H9 (cell line): ENCODE measurements at regions not wholly inside any gene's neighbourhood (a gene's known extent, or its start where the extent isn't known, plus 50 kb on each side); places are given as distances from the start of the nearest gene placed in this dataset.

Experiments used
- DNase-seq: peaks from one replicate; pipeline ENCODE4 v3.0.0-alpha.2; 2017
- H2AFZ ChIP-seq: one replicate; pipeline ENCODE4 v1.6.1; 2013; ENCODE audit warnings: mild to moderate bottlenecking, low read length, control low read depth, moderate library complexity
- H2AK5ac ChIP-seq: 2 replicates; pipeline ENCODE4 v1.6.1; 2013; ENCODE audit warnings: low read length, control low read depth, mixed read lengths; ENCODE audit not compliant: insufficient read length
- H2BK120ac ChIP-seq: one replicate; pipeline ENCODE4 v1.6.1; 2013; ENCODE audit warnings: low read depth, mild to moderate bottlenecking, low read length, control low read depth, inconsistent platforms; ENCODE audit not compliant: poor library complexity, severe bottlenecking
- H2BK12ac ChIP-seq: 2 replicates; pipeline ENCODE4 v1.6.1; 2013; ENCODE audit warnings: low read length, control low read depth, mixed read lengths, low read depth; ENCODE audit not compliant: insufficient read length
- H2BK15ac ChIP-seq: 2 replicates; pipeline ENCODE4 v1.6.1; 2013; ENCODE audit warnings: low read depth, low read length, control low read depth
- H2BK20ac ChIP-seq: one replicate; pipeline ENCODE4 v1.6.1; 2013; ENCODE audit warnings: low read depth, mild to moderate bottlenecking, low read length, control low read depth, inconsistent platforms; ENCODE audit not compliant: poor library complexity, severe bottlenecking
- H2BK5ac ChIP-seq: 2 replicates; pipeline ENCODE4 v1.6.1; 2013; ENCODE audit warnings: low read length, control low read depth, mixed read lengths; ENCODE audit not compliant: insufficient read length
- H3K14ac ChIP-seq: 2 replicates; pipeline ENCODE4 v1.6.1; 2013; ENCODE audit warnings: low read length, control low read depth; ENCODE audit not compliant: insufficient read depth
- H3K18ac ChIP-seq: 2 replicates; pipeline ENCODE4 v1.6.1; 2013; ENCODE audit warnings: low read depth, mild to moderate bottlenecking, mixed read lengths, low read length, control low read depth; ENCODE audit not compliant: insufficient read length
- H3K23ac ChIP-seq: 2 replicates; pipeline ENCODE4 v1.6.1; 2013; ENCODE audit warnings: low read length, control low read depth, mixed read lengths, low read depth; ENCODE audit not compliant: insufficient read length
- H3K23me2 ChIP-seq: 2 replicates; pipeline ENCODE4 v1.6.1; 2013; ENCODE audit warnings: low read depth, mild to moderate bottlenecking, mixed read lengths, low read length, control low read depth; ENCODE audit not compliant: insufficient read length, poor library complexity, severe bottlenecking
- H3K27ac ChIP-seq: 2 replicates; pipeline ENCODE4 v1.5.1; 2013; ENCODE audit warnings: low read length, control low read depth, mixed read lengths, low read depth; ENCODE audit not compliant: insufficient read length
- H3K27me3 ChIP-seq: 2 replicates; pipeline ENCODE4 v1.6.1; 2013; ENCODE audit warnings: low read length, control low read depth, inconsistent platforms; ENCODE audit not compliant: insufficient read depth
- H3K4ac ChIP-seq: 2 replicates; pipeline ENCODE4 v1.6.1; 2013; ENCODE audit warnings: low read depth, mild to moderate bottlenecking, control low read depth, inconsistent platforms, low read length, moderate library complexity
- H3K4me1 ChIP-seq: 2 replicates; pipeline ENCODE4 v1.6.1; 2013; ENCODE audit warnings: low read length, control low read depth, inconsistent platforms; ENCODE audit not compliant: insufficient read depth
- H3K4me2 ChIP-seq: 2 replicates; pipeline ENCODE4 v1.6.1; 2013; ENCODE audit warnings: low read length, control low read depth, mixed read lengths; ENCODE audit not compliant: insufficient read length, insufficient read depth
- H3K56ac ChIP-seq: 2 replicates; pipeline ENCODE4 v1.6.1; 2013; ENCODE audit warnings: low read depth, mild to moderate bottlenecking, mixed read lengths, low read length, control low read depth; ENCODE audit not compliant: insufficient read length
- H3K79me1 ChIP-seq: 2 replicates; pipeline ENCODE4 v1.6.1; 2013; ENCODE audit warnings: low read depth, mild to moderate bottlenecking, moderate library complexity, low read length, control low read depth, inconsistent platforms; ENCODE audit not compliant: insufficient read depth, poor library complexity, severe bottlenecking
- H3K79me2 ChIP-seq: 2 replicates; pipeline ENCODE4 v1.6.1; 2013; ENCODE audit warnings: low read length, control low read depth, inconsistent platforms; ENCODE audit not compliant: insufficient read depth
- H3K9ac ChIP-seq: 2 replicates; pipeline ENCODE4 v1.6.1; 2013; ENCODE audit warnings: low read length, control low read depth, mixed read lengths; ENCODE audit not compliant: insufficient read length; ENCODE audit errors: extremely low read depth
- H3K9me3 ChIP-seq: one replicate; pipeline ENCODE4 v1.6.1; 2013; ENCODE audit warnings: low read depth, low read length, inconsistent platforms; ENCODE audit not compliant: control insufficient read depth
- H3T11ph ChIP-seq: one replicate; pipeline ENCODE4 v1.6.1; 2013; ENCODE audit warnings: mild to moderate bottlenecking, low read length, control low read depth, inconsistent platforms
- H4K20me1 ChIP-seq: one replicate; pipeline ENCODE4 v1.6.1; 2013; ENCODE audit not compliant: control insufficient read depth, insufficient read length, insufficient read depth
- H4K5ac ChIP-seq: 2 replicates; pipeline ENCODE4 v1.6.1; 2013; ENCODE audit warnings: low read depth, mild to moderate bottlenecking, mixed read lengths, low read length, control low read depth; ENCODE audit not compliant: insufficient read length
- H4K8ac ChIP-seq: replicated peaks from 2 replicates; pipeline ENCODE4 v1.6.1; 2013; ENCODE audit warnings: low read length, control low read depth, mixed read lengths, low read depth; ENCODE audit not compliant: insufficient read length
- H4K91ac ChIP-seq: 2 replicates; pipeline ENCODE4 v1.6.1; 2013; ENCODE audit warnings: low read depth, mild to moderate bottlenecking, moderate library complexity, mixed read lengths, low read length, control low read depth; ENCODE audit not compliant: insufficient read length
- H3K27ac Mint-ChIP-seq, 3 experiments: 2 replicates in 2 of 3; 3 replicates in 1 of 3; pipeline ENCODE4 v1.8.0; 2020 to 2021; ENCODE audit warnings: mixed read lengths in 3 of 3, mild to moderate bottlenecking in 1 of 3, moderate library complexity in 1 of 3
- H3K27me3 Mint-ChIP-seq: 2 replicates; pipeline ENCODE4 v1.8.0; 2021; ENCODE audit warnings: low read depth, mild to moderate bottlenecking, moderate library complexity, mixed read lengths
- H3K36me3 Mint-ChIP-seq, 3 experiments: 2 replicates in 2 of 3; 3 replicates in 1 of 3; pipeline ENCODE4 v1.8.0; 2020 to 2021; ENCODE audit warnings: low read depth in 3 of 3, mixed read lengths in 3 of 3; ENCODE audit not compliant: insufficient read depth in 1 of 3
- H3K4me1 Mint-ChIP-seq, 2 experiments: 2 replicates each; pipeline ENCODE4 v1.8.0; 2020; ENCODE audit warnings: mixed read lengths in 2 of 2
- H3K4me3 Mint-ChIP-seq, 2 experiments: 2 replicates in 1 of 2; 3 replicates in 1 of 2; pipeline ENCODE4 v1.8.0; 2020 to 2021; ENCODE audit warnings: mild to moderate bottlenecking in 2 of 2, mixed read lengths in 2 of 2, moderate library complexity in 1 of 2
- H3K9me3 Mint-ChIP-seq, 2 experiments: 2 replicates in 1 of 2; 3 replicates in 1 of 2; pipeline ENCODE4 v1.8.0; 2020; ENCODE audit warnings: mild to moderate bottlenecking in 2 of 2, mixed read lengths in 2 of 2, moderate library complexity in 1 of 2
- CTCF ChIP-seq: fragments of 200-600 bp; sonication (generic); conservative IDR thresholded peaks from 3 replicates; pipeline ENCODE4 v1.8.0; 2021; ENCODE audit warnings: antibody characterized with exemption, mild to moderate bottlenecking
- WGBS: extraction: QIAGEN DNeasy Blood & Tissue Kit; methylation state at CpG from one replicate; pipeline ENCODE4 v1.1.7; 2013; ENCODE audit warnings: missing lambda C conversion rate, low lambda C conversion rate, mixed read lengths; ENCODE audit not compliant: insufficient read length; ENCODE audit errors: extremely low coverage; 5-methylcytosine and 5-hydroxymethylcytosine counted together

GRCh38 chr7:81112731-81113130 lies 193.9 kb upstream of the SEMA3C start:
- Histone ChIP-seq H3K18ac (no peak overlapping the region), H2AK5ac (no peak overlapping the region), H2BK120ac (no peak overlapping the region), H3K23me2 (no peaks in the 10 kb centered on the region), H2BK20ac (no peak overlapping the region), H2AFZ (no peak overlapping the region), H4K8ac (no peak overlapping the region), H3K79me1 (no peaks in the 10 kb centered on the region), H3K79me2 (no peaks in the 10 kb centered on the region), H2BK12ac (no peak overlapping the region), H3K27me3 (no peaks in the 10 kb centered on the region), H3K9me3 (no peaks in the 10 kb centered on the region), H3K27ac (no peak overlapping the region), H3K14ac (no peak overlapping the region), H3K4ac (no peak overlapping the region), H3K56ac (no peak overlapping the region), H3T11ph (no peak overlapping the region), H4K20me1 (no peaks in the 10 kb centered on the region), H3K23ac (no peak overlapping the region), H3K4me2 (no peak overlapping the region), H2BK15ac (no peak overlapping the region), H4K5ac (no peak overlapping the region), H2BK5ac (no peak overlapping the region), H4K91ac (no peak overlapping the region), H3K4me1 (no peaks in the 10 kb centered on the region), H3K9ac (no peak overlapping the region)
- no peaks in the 10 kb centered on the region for H3K36me3 Mint-ChIP-seq
- WGBS = no CpG with 5 or more reads among the region's 1 CpG
- H3K27ac Mint-ChIP-seq = peak overlapping the region in 2 of 3 experiments; percentile 27 to 34; a peak in 3 of 7 replicates
- no peak for DNase-seq
- H3K4me3 Mint-ChIP-seq = no peak overlapping the region
- H3K9me3 Mint-ChIP-seq = no peaks in the 10 kb centered on the region
- peaks cover 10 to 17% of the 10 kb centered on the region in 2 experiments for H3K4me1 Mint-ChIP-seq
- no peaks in the 10 kb centered on the region for H3K27me3 Mint-ChIP-seq
- TF ChIP-seq CTCF = no peak
